ENCODE measurements at regions not wholly inside any gene's neighbourhood (a gene's known extent, or its start where the extent isn't known, plus 50 kb on each side); places are given as distances from the start of the nearest gene placed in this dataset.

GRCh38 chr2:209322041-209322440, 101.8 kb upstream of the MAP2 start:
- in situ Hi-C loops (cut with HindIII; ENCODE audit: low pct_unique_long_range_greater_than_20kb, low sequenced_read_pairs), result no loop called here
- Histone ChIP-seq H3K27ac (ENCODE audit: low read length) (no peak overlapping the region), H3K4me1 (ENCODE audit: control insufficient read depth, insufficient read depth, low read length) (no peaks in the 10 kb centered on the region), H3K36me3 (ENCODE audit: control insufficient read depth, insufficient read depth, low read length) (no peaks in the 10 kb centered on the region), H3K4me3 (ENCODE audit: low read depth in 2 of 2, low read length in 2 of 2) (no peak overlapping the region), H3K27me3 (ENCODE audit: control insufficient read depth, insufficient read depth, low read length) (peaks cover 2% of the 10 kb centered on the region; the same call in 1 of the 2 replicates), H3K9me3 (ENCODE audit: control insufficient read depth, insufficient read depth, low read depth, low read length) (no peaks in the 10 kb centered on the region)
- ChIA-PET POLR2A (no interaction called here), CTCF (no interaction called here)
- BruUV-seq (replicated peaks), result no TSS peak
- ATAC-seq, result no peak
- DNase-seq (ENCODE audit: low read depth, low spot score), result no peak
- intact Hi-C loops (cut with micrococcal nuclease; ENCODE audit: unreplicated experiment), result no loop called here
- no peak for TF ChIP-seq POLR2AphosphoS5 (IDR thresholded peaks at IDR 0.05; ENCODE audit: low read depth, low read length)
- TF ChIP-seq, protein P1, sequence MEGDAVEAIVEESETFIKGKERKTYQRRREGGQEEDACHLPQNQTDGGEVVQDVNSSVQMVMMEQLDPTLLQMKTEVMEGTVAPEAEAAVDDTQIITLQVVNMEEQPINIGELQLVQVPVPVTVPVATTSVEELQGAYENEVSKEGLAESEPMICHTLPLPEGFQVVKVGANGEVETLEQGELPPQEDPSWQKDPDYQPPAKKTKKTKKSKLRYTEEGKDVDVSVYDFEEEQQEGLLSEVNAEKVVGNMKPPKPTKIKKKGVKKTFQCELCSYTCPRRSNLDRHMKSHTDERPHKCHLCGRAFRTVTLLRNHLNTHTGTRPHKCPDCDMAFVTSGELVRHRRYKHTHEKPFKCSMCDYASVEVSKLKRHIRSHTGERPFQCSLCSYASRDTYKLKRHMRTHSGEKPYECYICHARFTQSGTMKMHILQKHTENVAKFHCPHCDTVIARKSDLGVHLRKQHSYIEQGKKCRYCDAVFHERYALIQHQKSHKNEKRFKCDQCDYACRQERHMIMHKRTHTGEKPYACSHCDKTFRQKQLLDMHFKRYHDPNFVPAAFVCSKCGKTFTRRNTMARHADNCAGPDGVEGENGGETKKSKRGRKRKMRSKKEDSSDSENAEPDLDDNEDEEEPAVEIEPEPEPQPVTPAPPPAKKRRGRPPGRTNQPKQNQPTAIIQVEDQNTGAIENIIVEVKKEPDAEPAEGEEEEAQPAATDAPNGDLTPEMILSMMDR (IDR thresholded peaks at IDR 0.05), result peak; percentile 28; the same call in 1 of the 2 replicates

- intact Hi-C loops (cut with micrococcal nuclease; ENCODE audit: unreplicated experiment), result no loop called here
- POLR2A ChIA-PET, result no interaction called here
- no peak overlapping the region for H3K27ac ChIP-seq (ENCODE audit: low read length)
- TF ChIP-seq SIN3A (IDR thresholded peaks at IDR 0.05; ENCODE audit: borderline replicate concordance, insufficient read depth, low read depth, low read length) (no peak), TCF7L2 (IDR thresholded peaks at IDR 0.05; ENCODE audit: low read depth, low read length) (no peak)
- TF ChIP-seq, protein P2, sequence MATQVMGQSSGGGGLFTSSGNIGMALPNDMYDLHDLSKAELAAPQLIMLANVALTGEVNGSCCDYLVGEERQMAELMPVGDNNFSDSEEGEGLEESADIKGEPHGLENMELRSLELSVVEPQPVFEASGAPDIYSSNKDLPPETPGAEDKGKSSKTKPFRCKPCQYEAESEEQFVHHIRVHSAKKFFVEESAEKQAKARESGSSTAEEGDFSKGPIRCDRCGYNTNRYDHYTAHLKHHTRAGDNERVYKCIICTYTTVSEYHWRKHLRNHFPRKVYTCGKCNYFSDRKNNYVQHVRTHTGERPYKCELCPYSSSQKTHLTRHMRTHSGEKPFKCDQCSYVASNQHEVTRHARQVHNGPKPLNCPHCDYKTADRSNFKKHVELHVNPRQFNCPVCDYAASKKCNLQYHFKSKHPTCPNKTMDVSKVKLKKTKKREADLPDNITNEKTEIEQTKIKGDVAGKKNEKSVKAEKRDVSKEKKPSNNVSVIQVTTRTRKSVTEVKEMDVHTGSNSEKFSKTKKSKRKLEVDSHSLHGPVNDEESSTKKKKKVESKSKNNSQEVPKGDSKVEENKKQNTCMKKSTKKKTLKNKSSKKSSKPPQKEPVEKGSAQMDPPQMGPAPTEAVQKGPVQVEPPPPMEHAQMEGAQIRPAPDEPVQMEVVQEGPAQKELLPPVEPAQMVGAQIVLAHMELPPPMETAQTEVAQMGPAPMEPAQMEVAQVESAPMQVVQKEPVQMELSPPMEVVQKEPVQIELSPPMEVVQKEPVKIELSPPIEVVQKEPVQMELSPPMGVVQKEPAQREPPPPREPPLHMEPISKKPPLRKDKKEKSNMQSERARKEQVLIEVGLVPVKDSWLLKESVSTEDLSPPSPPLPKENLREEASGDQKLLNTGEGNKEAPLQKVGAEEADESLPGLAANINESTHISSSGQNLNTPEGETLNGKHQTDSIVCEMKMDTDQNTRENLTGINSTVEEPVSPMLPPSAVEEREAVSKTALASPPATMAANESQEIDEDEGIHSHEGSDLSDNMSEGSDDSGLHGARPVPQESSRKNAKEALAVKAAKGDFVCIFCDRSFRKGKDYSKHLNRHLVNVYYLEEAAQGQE (IDR thresholded peaks at IDR 0.05; ENCODE audit: insufficient read depth in 1 of 2, low read depth in 2 of 2, low read length in 1 of 2), result no peak
- peak overlapping the region in 1 of 2 experiments; percentile 11; a peak in 1 of 4 replicates for H3K4me3 ChIP-seq (ENCODE audit: low read depth in 2 of 2, low read length in 2 of 2)
- ATAC-seq (no peak), DNase-seq (ENCODE audit: low read depth, low spot score) (no peak)
- in situ Hi-C loops (cut with HindIII; ENCODE audit: low pct_unique_long_range_greater_than_20kb, low sequenced_read_pairs), result no loop called here
- BruUV-seq (replicated peaks), result no TSS peak
- no peaks in the 10 kb centered on the region for H3K9me3 ChIP-seq (ENCODE audit: control insufficient read depth, insufficient read depth, low read depth, low read length)
- no peaks in the 10 kb centered on the region for H3K4me1 ChIP-seq (ENCODE audit: control insufficient read depth, insufficient read depth, low read length)
- H3K27me3 ChIP-seq (ENCODE audit: control insufficient read depth, insufficient read depth, low read length), result peaks cover 2% of the 10 kb centered on the region; the same call in 1 of the 2 replicates
- no peaks in the 10 kb centered on the region for H3K36me3 ChIP-seq (ENCODE audit: control insufficient read depth, insufficient read depth, low read length)
- CTCF ChIA-PET, result interaction anchor here (0.6 to 0.7 kb wide), 2 partner anchors 82 to 906 kb away, joined by 3 read pairs; no protein-coding TSS in a partner anchor
These were observed 100.8 kb upstream of the MAP2 start for GRCh38 chr2:209322905-209323512.

GRCh38 chr2:209323738-209324137, 100.1 kb upstream of the MAP2 start:
- no peak for ATAC-seq
- ChIA-PET CTCF (interaction anchor here (0.7 kb wide), 1 partner anchor 907 kb away, joined by 3 read pairs; no protein-coding TSS in a partner anchor), POLR2A (no interaction called here)
- intact Hi-C loops (cut with micrococcal nuclease; ENCODE audit: unreplicated experiment) (no loop called here), in situ Hi-C loops (cut with HindIII; ENCODE audit: low pct_unique_long_range_greater_than_20kb, low sequenced_read_pairs) (no loop called here)
- H3K36me3 ChIP-seq (ENCODE audit: control insufficient read depth, insufficient read depth, low read length), result no peaks in the 10 kb centered on the region
- no peaks in the 10 kb centered on the region for H3K4me1 ChIP-seq (ENCODE audit: control insufficient read depth, insufficient read depth, low read length)
- peaks cover 2% of the 10 kb centered on the region; the same call in 1 of the 2 replicates for H3K27me3 ChIP-seq (ENCODE audit: control insufficient read depth, insufficient read depth, low read length)
- no peaks in the 10 kb centered on the region for H3K9me3 ChIP-seq (ENCODE audit: control insufficient read depth, insufficient read depth, low read depth, low read length)
- TF ChIP-seq SIN3A (IDR thresholded peaks at IDR 0.05; ENCODE audit: borderline replicate concordance, insufficient read depth, low read depth, low read length), result no peak
- TF ChIP-seq, protein P1 (IDR thresholded peaks at IDR 0.05), result no peak
- TF ChIP-seq, protein P2 (IDR thresholded peaks at IDR 0.05; ENCODE audit: insufficient read depth in 1 of 2, low read depth in 2 of 2, low read length in 1 of 2), result no peak
- TF ChIP-seq TCF7L2 (IDR thresholded peaks at IDR 0.05; ENCODE audit: low read depth, low read length), result no peak
- TF ChIP-seq POLR2AphosphoS5 (IDR thresholded peaks at IDR 0.05; ENCODE audit: low read depth, low read length), result no peak
- H3K27ac ChIP-seq (ENCODE audit: low read length), result no peak overlapping the region
- H3K4me3 ChIP-seq (ENCODE audit: low read depth in 2 of 2, low read length in 2 of 2), result peak overlapping the region in 1 of 2 experiments; percentile 11; a peak in 1 of 4 replicates
- no peak for DNase-seq (ENCODE audit: low read depth, low spot score)
- no TSS peak for BruUV-seq (replicated peaks)
